GM18508 (cell line): ENCODE measurements at regions not wholly inside any gene's neighbourhood (a gene's known extent, or its start where the extent isn't known, plus 50 kb on each side); places are given as distances from the start of the nearest gene placed in this dataset.

Source experiments
- ATAC-seq: cut with Tn5 transposase; IDR thresholded peaks from one replicate; pipeline ENCODE4 v1.9.1; 2021; ENCODE audit warnings: moderate number of reproducible peaks; ENCODE audit not compliant: insufficient read depth, unreplicated experiment

- ATAC-seq = no peak
Observed at GRCh38 chr7:25617214-25617613, 388.9 kb upstream of the NPVF start.

GRCh38 chr7:25617673-25618072 lies 389.4 kb upstream of the NPVF start:
- ATAC-seq = no peak

DNA sequence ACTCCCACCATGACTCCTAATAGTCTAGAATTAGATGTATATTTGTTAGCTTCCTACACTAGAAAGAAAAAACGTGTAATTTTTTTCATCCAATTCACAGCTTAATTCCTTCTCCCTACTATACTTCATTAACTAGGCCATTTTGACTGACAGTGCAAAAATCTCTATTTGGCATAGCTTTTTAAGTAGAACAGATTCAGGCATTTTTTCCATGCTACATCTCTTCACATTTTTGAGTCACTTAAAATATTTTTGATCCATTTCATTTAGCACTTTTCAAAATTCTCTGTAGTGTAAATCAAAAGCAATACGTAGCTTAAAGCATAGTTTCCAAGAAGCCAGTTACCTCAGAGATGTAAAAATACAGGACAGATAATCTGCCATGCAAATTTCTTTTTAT lies 391.1 kb upstream of the NPVF start:
- no peak for ATAC-seq

- no peak for ATAC-seq
Observed at GRCh38 chr7:25619963-25620799, 391.9 kb upstream of the NPVF start.

- ATAC-seq = no peak
Observed at GRCh38 chr7:25621993-25622392, 393.7 kb upstream of the NPVF start.

DNA sequence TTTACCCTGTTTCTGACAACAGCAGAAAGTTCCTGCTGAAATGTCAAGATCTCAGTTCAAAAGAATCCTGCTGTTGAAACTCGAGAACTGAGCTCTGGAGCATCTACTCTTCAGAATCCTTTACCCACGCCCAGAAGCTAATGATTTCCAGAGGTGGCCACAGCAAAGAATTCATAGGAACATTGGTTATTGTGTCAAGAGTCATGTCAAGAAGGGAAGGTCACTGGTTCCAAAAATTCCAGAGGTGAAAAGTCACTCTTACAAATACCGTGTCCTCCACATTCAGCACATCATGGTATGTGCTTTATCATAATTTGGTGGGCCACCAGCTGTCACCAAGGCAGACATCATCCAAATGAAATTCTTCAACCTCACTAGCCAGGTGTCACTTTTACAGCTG lies 394.4 kb upstream of the NPVF start:
- ATAC-seq = no peak

- no peak for ATAC-seq
Observed at GRCh38 chr7:25624051-25624450, 395.8 kb upstream of the NPVF start.

GRCh38 chr7:25624833-25625232 lies 396.5 kb upstream of the NPVF start:
- no peak for ATAC-seq

GRCh38 chr7:25625306-25625992 lies 397.2 kb upstream of the NPVF start:
- no peak for ATAC-seq

DNA sequence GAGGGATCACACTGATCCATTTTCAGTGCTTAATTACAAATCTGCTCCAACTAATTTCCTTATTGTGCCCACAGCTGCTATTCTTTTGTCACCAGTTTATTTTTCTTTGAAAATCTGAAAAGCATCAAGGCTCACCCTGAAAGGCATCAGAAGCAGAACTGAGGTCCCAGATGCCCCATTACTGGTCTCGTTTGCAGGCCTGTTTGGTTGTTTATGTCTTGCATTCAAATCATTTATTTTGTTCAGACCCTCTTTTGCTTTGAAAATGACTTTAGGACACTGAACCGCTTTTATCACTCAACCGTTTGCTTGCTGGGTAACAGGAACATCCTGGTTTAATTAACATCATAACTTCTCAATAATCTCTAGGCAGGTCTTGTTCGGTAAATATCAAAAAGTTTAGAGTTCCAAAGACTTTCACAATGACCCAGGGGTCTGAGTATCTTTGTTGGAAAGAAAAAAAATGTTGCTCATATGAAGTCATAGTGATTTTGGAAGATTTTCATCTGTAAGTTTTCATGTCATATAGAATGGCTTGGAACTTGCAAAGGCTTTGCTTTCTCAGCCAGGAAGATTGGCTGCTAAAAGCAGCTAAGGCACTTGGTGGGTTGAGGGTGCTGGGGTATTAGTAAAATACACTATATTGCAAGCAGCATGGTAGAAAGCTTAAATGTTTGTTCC lies 398.3 kb upstream of the NPVF start:
- ATAC-seq = no peak

DNA sequence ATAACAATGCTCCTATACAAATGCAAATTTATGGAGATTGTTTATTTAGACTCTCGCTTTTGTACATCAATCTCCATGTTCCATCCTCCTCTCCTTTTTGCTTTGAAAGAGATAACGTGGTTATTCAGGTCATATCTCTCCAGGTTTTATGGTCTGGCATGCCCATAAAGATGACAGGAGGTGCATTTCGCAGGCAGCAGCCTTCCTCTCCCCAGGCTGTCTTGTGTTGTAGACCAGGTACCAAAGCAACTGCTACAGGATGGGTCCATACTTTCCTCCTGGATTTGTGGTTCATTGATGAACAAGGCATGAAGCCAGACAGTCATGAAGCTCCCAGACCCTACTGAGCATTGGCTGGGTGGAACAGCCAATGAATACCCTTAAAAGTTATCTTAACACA lies 400.2 kb upstream of the NPVF start:
- no peak for ATAC-seq

DNA sequence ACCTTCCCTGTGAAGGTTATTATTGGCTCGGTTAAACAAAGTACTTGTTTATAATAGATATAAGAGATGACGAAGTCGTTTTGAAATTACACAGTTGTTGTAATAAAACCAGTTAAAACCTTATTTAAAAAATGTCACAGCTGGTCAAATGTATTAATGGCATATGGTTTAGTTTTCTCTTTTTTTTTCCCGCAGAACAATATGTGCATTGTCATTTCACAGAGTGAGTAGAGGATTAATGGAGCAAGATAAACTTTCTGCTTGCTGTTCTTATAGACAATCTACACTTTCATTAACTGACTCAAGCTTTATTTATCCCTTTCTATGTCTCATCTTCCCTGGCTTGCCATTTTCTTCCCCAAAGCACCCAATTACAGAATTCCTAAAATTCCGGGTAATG lies 404.3 kb upstream of the NPVF start:
- ATAC-seq = no peak

GRCh38 chr7:25633426-25634036 lies 405.2 kb upstream of the NPVF start:
- no peak for ATAC-seq

- no peak for ATAC-seq
Observed at GRCh38 chr7:25636168-25636567, 407.9 kb upstream of the NPVF start.

DNA sequence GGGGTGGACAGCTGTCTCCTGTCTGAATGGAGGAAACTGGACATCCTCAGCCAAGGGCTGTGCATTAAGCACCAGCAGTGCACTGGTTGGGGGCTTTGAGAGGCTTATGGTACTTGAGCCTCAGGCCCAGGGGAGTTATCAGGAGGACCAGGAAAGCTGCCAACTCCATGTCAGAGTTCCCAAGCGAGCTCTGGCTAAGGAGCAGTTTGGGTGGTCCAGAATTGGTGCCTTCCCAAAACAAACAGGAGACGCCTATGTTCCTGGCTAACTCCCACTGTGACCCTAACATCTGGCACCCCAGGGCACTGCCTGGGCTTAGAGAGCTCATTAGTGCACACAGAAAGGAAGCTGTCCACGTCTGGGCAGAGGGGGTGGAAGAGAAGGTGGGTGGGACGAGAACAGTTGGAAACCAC lies 408.6 kb upstream of the NPVF start:
- ATAC-seq = no peak

GRCh38 chr7:25638068-25638467 lies 409.8 kb upstream of the NPVF start:
- ATAC-seq = no peak

- ATAC-seq = no peak
Observed at GRCh38 chr7:25638590-25639244, 410.4 kb upstream of the NPVF start.

DNA sequence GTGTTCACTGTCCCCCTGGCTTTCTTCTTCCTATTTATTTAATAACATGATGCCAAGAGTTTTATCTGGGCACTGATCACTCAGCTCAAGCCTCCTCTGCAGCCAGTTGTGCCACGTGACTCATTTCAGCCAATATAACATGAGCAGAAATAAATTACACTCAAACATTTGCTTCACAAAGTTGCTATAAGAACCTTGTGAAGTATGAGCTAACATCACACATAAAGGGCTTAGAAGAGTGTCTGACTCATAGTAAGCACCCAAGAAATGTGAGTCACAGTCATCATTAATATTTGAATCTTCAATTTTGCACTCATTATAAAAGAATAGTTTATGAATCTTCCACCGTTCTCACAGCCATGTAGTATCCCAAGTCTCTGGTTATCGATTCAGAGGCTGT lies 414.6 kb upstream of the NPVF start:
- ATAC-seq = no peak

GRCh38 chr7:25643286-25643685 lies 415.0 kb upstream of the NPVF start:
- no peak for ATAC-seq

- no peak for ATAC-seq
Observed at GRCh38 chr7:25643770-25644394, 415.6 kb upstream of the NPVF start.
